GM23338 (cell line): ENCODE measurements at regions not wholly inside any gene's neighbourhood (a gene's known extent, or its start where the extent isn't known, plus 50 kb on each side); places are given as distances from the start of the nearest gene placed in this dataset.
"Not testable (repeated sequence)": the region's sequence is repeated elsewhere in the genome, so short reads cannot be mapped to it uniquely, and the experiment has no call there.

Experiments
- ATAC-seq: fragments of 200-7000 bp; cut with Tn5 transposase; 3 replicates; pipeline ENCODE4 v1.9.1; 2020
- DNase-seq: peaks from one replicate; pipeline ENCODE4 v3.0.0-alpha.2; 2015; ENCODE audit warnings: low spot score
- H2AFZ ChIP-seq: fragments of 200-600 bp; sonication (generic); 2 replicates; pipeline ENCODE4 v1.8.0; 2016; ENCODE audit warnings: antibody characterized with exemption, mild to moderate bottlenecking, moderate library complexity
- H3F3A ChIP-seq: fragments of 200-600 bp; sonication (generic); replicated peaks from 2 replicates; pipeline ENCODE4 v1.8.0; 2017; ENCODE audit warnings: antibody characterized with exemption, mixed run types, low read depth
- H3K27ac ChIP-seq: fragments of 200-600 bp; sonication (generic); 2 replicates; pipeline ENCODE4 v1.6.1; 2016; ENCODE audit warnings: low read depth
- H3K27me3 ChIP-seq: fragments of 200-600 bp; sonication (generic); 2 replicates; pipeline ENCODE4 v1.8.0; 2016; ENCODE audit warnings: mild to moderate bottlenecking, mixed run types, moderate library complexity; ENCODE audit not compliant: insufficient read depth
- H3K36me3 ChIP-seq: fragments of 200-600 bp; sonication (generic); 2 replicates; pipeline ENCODE4 v1.8.0; 2016; ENCODE audit warnings: mild to moderate bottlenecking; ENCODE audit not compliant: insufficient read depth
- H3K4me1 ChIP-seq: fragments of 200-600 bp; sonication (generic); 2 replicates; pipeline ENCODE4 v1.8.0; 2016; ENCODE audit warnings: mild to moderate bottlenecking, moderate library complexity; ENCODE audit not compliant: insufficient read depth
- H3K4me2 ChIP-seq: fragments of 200-600 bp; sonication (generic); 2 replicates; pipeline ENCODE4 v1.7.1; 2017; ENCODE audit warnings: mixed run types
- H3K4me3 ChIP-seq: fragments of 200-600 bp; sonication (generic); 2 replicates; pipeline ENCODE4 v1.6.1; 2016; ENCODE audit warnings: mixed run types
- H3K79me2 ChIP-seq: fragments of 200-600 bp; sonication (generic); replicated peaks from 2 replicates; pipeline ENCODE4 v1.8.0; 2017; ENCODE audit warnings: mild to moderate bottlenecking; ENCODE audit not compliant: insufficient read depth
- H3K9me2 ChIP-seq: fragments of 200-600 bp; sonication (generic); 2 replicates; pipeline ENCODE4 v1.8.0; 2017; ENCODE audit not compliant: insufficient read depth
- H4K20me1 ChIP-seq: fragments of 200-600 bp; sonication (generic); replicated peaks from 2 replicates; pipeline ENCODE4 v1.8.0; 2017; ENCODE audit warnings: mild to moderate bottlenecking; ENCODE audit not compliant: insufficient read depth
- H3K27ac Mint-ChIP-seq: 2 replicates; pipeline ENCODE4 v1.8.0; 2020; ENCODE audit warnings: inconsistent platforms, mild to moderate bottlenecking, moderate library complexity, mixed read lengths
- H3K27me3 Mint-ChIP-seq: 3 replicates; pipeline ENCODE4 v1.8.0; 2022; ENCODE audit warnings: low read depth, mild to moderate bottlenecking, moderate library complexity, mixed read lengths, inconsistent platforms; ENCODE audit not compliant: insufficient read depth, poor library complexity
- H3K36me3 Mint-ChIP-seq: 3 replicates; pipeline ENCODE4 v1.8.0; 2021; ENCODE audit warnings: low read depth, mild to moderate bottlenecking, inconsistent platforms, moderate library complexity, mixed read lengths
- H3K4me1 Mint-ChIP-seq: 3 replicates; pipeline ENCODE4 v1.8.0; 2020; ENCODE audit warnings: mild to moderate bottlenecking, inconsistent platforms, mixed read lengths
- H3K4me3 Mint-ChIP-seq: 3 replicates; pipeline ENCODE4 v1.8.0; 2021; ENCODE audit warnings: moderate library complexity, mild to moderate bottlenecking, inconsistent platforms, mixed read lengths
- H3K9me3 Mint-ChIP-seq: 3 replicates; pipeline ENCODE4 v1.8.0; 2020; ENCODE audit warnings: moderate library complexity, mild to moderate bottlenecking, inconsistent platforms, mixed read lengths
- EZH2 ChIP-seq: fragments of 200-600 bp; sonication (generic); IDR thresholded peaks from one replicate; pipeline ENCODE4 v1.8.0; 2017; ENCODE audit warnings: antibody characterized with exemption, mild to moderate bottlenecking, low read depth; ENCODE audit not compliant: unreplicated experiment
- EZH2phosphoT487 ChIP-seq: fragments of 200-600 bp; sonication (generic); IDR thresholded peaks from one replicate; pipeline ENCODE4 v1.8.1; 2018; ENCODE audit warnings: antibody characterized with exemption; ENCODE audit not compliant: unreplicated experiment
- JUNB ChIP-seq: IDR thresholded peaks from one replicate; pipeline ENCODE4 v1.6.1; 2016; ENCODE audit warnings: antibody characterized with exemption; ENCODE audit not compliant: unreplicated experiment
- NANOG ChIP-seq: IDR thresholded peaks from 2 replicates; pipeline ENCODE4 v1.6.1; 2016; ENCODE audit warnings: antibody characterized with exemption, borderline replicate concordance
- POLR2AphosphoS5 ChIP-seq: IDR thresholded peaks from 2 replicates; pipeline ENCODE4 v1.6.1; 2016; ENCODE audit warnings: antibody characterized with exemption, low read depth
- REST ChIP-seq: IDR thresholded peaks from one replicate; pipeline ENCODE4 v1.6.1; 2018; ENCODE audit warnings: antibody characterized with exemption; ENCODE audit not compliant: unreplicated experiment
- ZNF114 ChIP-seq: fragments of 250-450 bp; sonication (Bioruptor Pico); IDR thresholded peaks from 2 replicates; pipeline ENCODE4 v1.5.0; 2020; ENCODE audit warnings: mild to moderate bottlenecking, moderate library complexity
- TF ChIP-seq, protein P1 (sequence below), 2 experiments: fragments of 200-600 bp in 1 of 2; sonication (generic) in 1 of 2; conservative IDR thresholded peaks; 2 replicates each; pipeline versions ENCODE4 v1.5.1 to v1.6.1; 2016 to 2017; ENCODE audit warnings: antibody characterized with exemption in 2 of 2, low read depth in 2 of 2, mild to moderate bottlenecking in 2 of 2, moderate library complexity in 1 of 2

DNA sequence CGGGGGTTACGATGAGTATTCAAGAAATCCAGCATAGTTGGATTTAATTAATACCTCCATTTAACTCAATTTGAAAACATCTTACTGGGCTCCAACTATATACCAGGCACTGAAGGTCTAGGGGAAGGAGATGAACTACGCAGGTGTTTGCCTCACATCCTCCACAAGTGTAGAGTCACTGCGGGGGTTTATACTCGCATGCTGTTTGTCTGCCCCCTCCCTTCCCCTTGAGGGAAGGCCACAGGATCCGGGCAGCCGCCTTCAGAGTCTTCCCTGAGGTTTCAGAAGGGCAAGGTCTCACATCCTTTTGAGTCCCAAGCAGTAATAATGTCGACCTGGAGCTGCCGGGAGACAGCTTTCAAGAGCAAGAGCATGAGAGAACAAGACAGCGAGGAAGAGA is 142.4 kb upstream of the GALNT2 start (continued):
- no peak for TF ChIP-seq ZNF114 (CRISPR knock-in tag)
- no peak for TF ChIP-seq POLR2AphosphoS5
- TF ChIP-seq EZH2: no peak

GRCh38 chr1:229928767-229929166 is 138.3 kb upstream of the GALNT2 start:
- ATAC-seq: no peak

GRCh38 chr1:229931751-229932150 is 135.3 kb upstream of the GALNT2 start:
- not testable (repeated sequence) for H3K27me3 ChIP-seq, DNase-seq, H3K9me2 ChIP-seq, H3K27ac Mint-ChIP-seq, H3K4me1 ChIP-seq, H4K20me1 ChIP-seq, H3K27me3 Mint-ChIP-seq, H3K27ac ChIP-seq, H3K79me2 ChIP-seq, H3K4me2 ChIP-seq, H3K36me3 ChIP-seq, ATAC-seq, H3K4me3 ChIP-seq, H3K36me3 Mint-ChIP-seq, H2AFZ ChIP-seq, H3K4me1 Mint-ChIP-seq, H3F3A ChIP-seq, H3K4me3 Mint-ChIP-seq
- H3K9me3 Mint-ChIP-seq: peaks cover 10% of the 10 kb centered on the region; the same call in 2 of the 3 replicates

More at GRCh38 chr1:229928767-229929166, 138.3 kb upstream of the GALNT2 start:
- DNase-seq: no peak
- peaks cover 3% of the 10 kb centered on the region for H3K27me3 Mint-ChIP-seq
- no peak overlapping the region for H3K4me3 Mint-ChIP-seq
- H3F3A ChIP-seq: no peaks in the 10 kb centered on the region
- H3K79me2 ChIP-seq: no peaks in the 10 kb centered on the region
- no peak overlapping the region for H3K27ac ChIP-seq
- no peaks in the 10 kb centered on the region for H3K4me1 ChIP-seq
- no peak overlapping the region for H2AFZ ChIP-seq
- TF ChIP-seq, protein P1, sequence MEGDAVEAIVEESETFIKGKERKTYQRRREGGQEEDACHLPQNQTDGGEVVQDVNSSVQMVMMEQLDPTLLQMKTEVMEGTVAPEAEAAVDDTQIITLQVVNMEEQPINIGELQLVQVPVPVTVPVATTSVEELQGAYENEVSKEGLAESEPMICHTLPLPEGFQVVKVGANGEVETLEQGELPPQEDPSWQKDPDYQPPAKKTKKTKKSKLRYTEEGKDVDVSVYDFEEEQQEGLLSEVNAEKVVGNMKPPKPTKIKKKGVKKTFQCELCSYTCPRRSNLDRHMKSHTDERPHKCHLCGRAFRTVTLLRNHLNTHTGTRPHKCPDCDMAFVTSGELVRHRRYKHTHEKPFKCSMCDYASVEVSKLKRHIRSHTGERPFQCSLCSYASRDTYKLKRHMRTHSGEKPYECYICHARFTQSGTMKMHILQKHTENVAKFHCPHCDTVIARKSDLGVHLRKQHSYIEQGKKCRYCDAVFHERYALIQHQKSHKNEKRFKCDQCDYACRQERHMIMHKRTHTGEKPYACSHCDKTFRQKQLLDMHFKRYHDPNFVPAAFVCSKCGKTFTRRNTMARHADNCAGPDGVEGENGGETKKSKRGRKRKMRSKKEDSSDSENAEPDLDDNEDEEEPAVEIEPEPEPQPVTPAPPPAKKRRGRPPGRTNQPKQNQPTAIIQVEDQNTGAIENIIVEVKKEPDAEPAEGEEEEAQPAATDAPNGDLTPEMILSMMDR (conservative IDR thresholded peaks at IDR 0.05; ENCODE audit: low read depth in 2 of 2): no peak
- TF ChIP-seq NANOG: no peak
- no peak for TF ChIP-seq REST
- no peak for TF ChIP-seq JUNB
- no peak for TF ChIP-seq ZNF114 (CRISPR knock-in tag)
- no peak for TF ChIP-seq EZH2phosphoT487
- H3K27ac Mint-ChIP-seq: no peak overlapping the region
- H3K4me2 ChIP-seq: no peak overlapping the region
- no peaks in the 10 kb centered on the region for H3K9me2 ChIP-seq
- no peaks in the 10 kb centered on the region for H4K20me1 ChIP-seq
- no peak overlapping the region for H3K4me3 ChIP-seq
- H3K27me3 ChIP-seq: no peaks in the 10 kb centered on the region
- H3K4me1 Mint-ChIP-seq: peaks cover 2% of the 10 kb centered on the region
- no peaks in the 10 kb centered on the region for H3K36me3 ChIP-seq
- H3K9me3 Mint-ChIP-seq: peaks cover 10% of the 10 kb centered on the region; the same call in 2 of the 3 replicates
- peaks cover 2% of the 10 kb centered on the region; the same call in 1 of the 3 replicates for H3K36me3 Mint-ChIP-seq

DNA sequence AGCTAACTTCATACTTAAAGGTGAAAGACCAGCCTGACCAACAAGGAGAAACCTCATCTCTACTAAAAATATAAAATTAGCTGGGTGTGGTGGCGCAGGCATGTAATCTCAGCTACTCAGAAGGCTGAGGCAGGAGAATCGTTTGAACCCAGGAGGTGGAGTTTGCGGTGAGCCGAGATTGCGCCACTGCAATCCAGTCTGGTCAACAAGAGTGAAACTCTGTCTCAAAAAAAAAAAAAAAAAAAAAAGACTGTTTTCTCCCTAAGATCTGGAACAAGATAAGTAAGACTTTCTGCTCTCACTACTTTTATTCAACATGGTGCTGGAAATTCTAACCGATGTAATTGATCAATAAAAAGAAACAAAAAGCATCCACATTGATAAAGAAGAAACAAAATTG is 131.9 kb upstream of the GALNT2 start:
- not testable (repeated sequence) for H3K36me3 Mint-ChIP-seq, H3K4me1 ChIP-seq, H3K36me3 ChIP-seq, H3K27ac Mint-ChIP-seq, H3K27me3 ChIP-seq, ATAC-seq, H3K9me3 Mint-ChIP-seq, H3K9me2 ChIP-seq, H3F3A ChIP-seq, H3K27me3 Mint-ChIP-seq, H3K79me2 ChIP-seq, H3K4me3 Mint-ChIP-seq, H3K4me2 ChIP-seq, DNase-seq, H3K27ac ChIP-seq, H2AFZ ChIP-seq, H4K20me1 ChIP-seq, H3K4me3 ChIP-seq, H3K4me1 Mint-ChIP-seq
